GM10266 (cell line): ENCODE measurements at regions not wholly inside any gene's neighbourhood (a gene's known extent, or its start where the extent isn't known, plus 50 kb on each side); places are given as distances from the start of the nearest gene placed in this dataset.

Experiments
- DNase-seq: peaks from one replicate; pipeline ENCODE4 v3.0.0; 2012; ENCODE audit errors: extremely low spot score
- TF ChIP-seq, protein P1 (sequence below): IDR thresholded peaks from 2 replicates; pipeline ENCODE4 v1.5.1; 2012; ENCODE audit warnings: mild to moderate bottlenecking, low read depth; ENCODE audit not compliant: control insufficient read depth, insufficient read depth; ENCODE audit errors: missing control alignments

DNA sequence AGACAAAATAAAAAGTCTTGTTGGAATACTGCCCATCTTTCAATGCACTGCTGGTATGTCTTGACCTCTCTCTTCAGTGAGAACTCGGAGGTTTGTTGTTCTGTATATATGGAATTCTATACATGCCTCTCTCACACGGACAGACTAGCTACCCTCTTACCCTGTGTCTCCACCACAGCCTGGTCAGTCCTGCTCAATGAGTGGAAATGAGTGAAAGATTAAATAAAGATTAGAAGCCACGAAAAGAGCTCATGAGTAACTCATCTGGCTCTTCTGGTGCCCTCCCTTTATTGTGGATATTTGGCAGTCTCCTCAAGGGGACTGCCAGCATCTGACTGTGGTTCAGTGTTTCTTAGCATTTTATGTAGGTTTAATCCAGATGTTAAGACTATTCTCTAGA lies 262.8 kb upstream of the MAP3K7 start:
- TF ChIP-seq, protein P1, sequence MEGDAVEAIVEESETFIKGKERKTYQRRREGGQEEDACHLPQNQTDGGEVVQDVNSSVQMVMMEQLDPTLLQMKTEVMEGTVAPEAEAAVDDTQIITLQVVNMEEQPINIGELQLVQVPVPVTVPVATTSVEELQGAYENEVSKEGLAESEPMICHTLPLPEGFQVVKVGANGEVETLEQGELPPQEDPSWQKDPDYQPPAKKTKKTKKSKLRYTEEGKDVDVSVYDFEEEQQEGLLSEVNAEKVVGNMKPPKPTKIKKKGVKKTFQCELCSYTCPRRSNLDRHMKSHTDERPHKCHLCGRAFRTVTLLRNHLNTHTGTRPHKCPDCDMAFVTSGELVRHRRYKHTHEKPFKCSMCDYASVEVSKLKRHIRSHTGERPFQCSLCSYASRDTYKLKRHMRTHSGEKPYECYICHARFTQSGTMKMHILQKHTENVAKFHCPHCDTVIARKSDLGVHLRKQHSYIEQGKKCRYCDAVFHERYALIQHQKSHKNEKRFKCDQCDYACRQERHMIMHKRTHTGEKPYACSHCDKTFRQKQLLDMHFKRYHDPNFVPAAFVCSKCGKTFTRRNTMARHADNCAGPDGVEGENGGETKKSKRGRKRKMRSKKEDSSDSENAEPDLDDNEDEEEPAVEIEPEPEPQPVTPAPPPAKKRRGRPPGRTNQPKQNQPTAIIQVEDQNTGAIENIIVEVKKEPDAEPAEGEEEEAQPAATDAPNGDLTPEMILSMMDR = no peak
- no peak for DNase-seq

DNA sequence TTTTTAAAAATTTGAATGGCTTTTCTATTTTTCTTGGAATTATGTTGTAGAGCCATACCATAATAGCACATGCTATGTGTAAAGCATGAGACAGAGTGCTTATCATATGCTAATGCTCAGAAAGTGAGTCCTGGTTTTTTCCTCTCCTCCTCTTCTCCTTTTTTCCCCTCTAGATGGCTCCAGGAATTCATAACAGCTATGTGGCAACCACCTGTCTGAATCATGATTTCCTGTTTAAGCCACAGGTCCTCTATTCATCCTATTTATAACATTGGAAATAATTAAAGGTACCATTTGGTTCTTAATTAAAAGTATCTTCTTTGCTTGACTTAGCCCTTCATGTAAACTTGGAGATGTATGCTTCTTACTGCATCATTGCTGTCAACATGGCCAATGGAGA lies 260.0 kb upstream of the MAP3K7 start:
- DNase-seq = no peak
- TF ChIP-seq, protein P1 = no peak

DNA sequence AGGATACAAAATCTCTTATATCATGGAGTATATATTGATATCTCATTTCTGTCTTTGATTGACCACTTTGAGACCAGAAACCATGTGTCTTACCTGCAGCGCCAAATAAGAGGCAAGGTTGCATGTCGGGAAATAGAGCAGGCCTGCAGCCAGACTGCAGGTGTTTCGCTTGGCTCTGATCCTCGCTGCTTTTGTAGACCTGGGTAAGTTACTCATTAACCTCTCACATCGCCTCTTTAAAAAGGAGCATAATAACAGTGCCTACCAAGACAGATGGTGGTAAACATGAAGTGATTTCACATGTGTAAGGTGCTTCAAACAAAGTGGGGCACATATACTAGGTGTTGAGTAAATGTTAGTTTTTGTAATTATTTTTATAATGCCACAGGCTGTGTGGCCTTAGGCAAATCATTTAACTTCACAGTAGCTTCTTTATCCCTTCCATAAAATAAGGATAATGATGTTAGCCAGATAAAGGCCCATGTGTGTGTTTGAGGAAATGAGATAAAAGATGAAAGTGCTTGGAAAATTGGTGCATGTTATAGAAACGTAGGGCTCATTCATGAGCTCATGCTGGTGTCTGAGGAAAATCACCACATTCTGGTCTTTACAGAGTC lies 248.8 kb upstream of the MAP3K7 start:
- DNase-seq = no peak
- TF ChIP-seq, protein P1 = no peak

DNA sequence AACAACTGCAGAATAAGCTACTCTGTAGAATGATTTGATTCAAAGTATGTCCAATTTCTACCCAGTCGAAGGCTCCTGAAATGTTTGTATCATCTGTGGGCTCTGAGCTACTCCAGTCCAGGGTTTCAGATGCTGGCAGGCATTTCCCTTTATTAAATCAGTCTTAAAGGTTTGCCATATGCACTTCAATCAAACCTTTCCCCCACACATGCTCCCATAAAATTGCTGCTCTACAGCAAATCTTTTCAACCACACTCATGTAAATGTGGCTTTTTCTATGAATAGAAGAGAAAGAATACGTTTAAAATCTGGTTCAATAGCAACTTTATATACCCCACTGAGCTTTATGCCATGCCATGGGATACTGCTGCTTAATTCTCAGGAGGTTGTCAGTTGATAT lies 242.4 kb upstream of the MAP3K7 start:
- TF ChIP-seq, protein P1 = no peak
- DNase-seq = no peak

DNA sequence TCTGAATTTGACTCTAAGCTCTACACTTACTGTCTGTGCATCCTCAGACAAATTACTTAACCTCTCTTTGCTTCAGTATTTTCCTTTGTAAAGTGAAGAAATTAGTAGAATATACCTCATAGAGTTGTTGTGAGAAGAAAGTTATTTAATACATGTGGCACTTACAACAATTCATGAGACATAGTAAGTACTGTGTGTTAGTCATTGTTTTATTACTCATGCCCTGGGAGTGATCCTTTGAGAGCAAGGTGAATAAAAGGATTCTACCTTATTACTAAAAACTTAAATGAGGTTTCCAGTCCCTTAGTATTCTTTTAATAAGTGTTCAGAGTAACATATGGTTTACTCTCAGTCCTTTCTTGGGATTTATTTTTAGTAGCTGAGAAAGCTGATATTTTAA lies 233.6 kb upstream of the MAP3K7 start:
- TF ChIP-seq, protein P1 = no peak
- no peak for DNase-seq

DNA sequence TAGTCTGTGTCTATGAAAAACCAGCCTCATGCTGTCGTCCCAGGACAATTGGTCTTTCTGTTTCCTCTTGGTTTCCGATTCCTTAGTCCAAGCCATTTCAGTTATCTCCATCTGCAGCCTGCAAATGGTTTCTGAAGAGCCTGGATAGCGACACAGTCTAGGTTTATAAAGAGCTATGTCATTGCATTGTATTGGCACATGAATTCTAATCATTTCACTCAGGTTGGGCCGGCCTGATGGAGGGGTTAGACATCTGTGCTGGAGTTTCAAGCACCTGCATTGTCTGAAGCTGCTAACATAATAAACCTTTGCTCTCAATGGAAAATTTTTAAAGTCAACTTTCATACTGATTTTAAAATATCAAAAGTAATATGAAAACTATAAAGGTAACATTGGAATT lies 232.6 kb upstream of the MAP3K7 start:
- no peak for DNase-seq
- TF ChIP-seq, protein P1 = no peak

DNA sequence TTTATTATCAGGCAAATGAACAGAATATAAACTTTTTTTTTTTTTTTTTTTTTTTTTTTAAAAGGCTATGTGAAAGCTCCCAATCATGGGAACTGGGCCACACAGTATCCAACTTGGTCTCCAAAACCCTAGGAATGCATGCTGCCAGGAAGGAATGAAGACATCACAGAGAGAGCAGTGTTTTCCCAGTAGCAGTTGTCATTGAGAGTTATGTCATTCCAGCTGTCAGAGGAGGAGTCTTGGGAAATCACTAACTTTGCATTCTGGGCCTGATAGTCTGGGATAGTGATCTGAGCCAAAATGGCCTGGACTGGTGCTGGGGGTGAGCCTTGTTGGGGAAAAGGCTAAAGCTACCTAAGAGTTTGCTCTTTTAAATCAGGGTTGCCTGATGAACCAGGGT lies 231.3 kb upstream of the MAP3K7 start:
- DNase-seq = no peak
- TF ChIP-seq, protein P1 = no peak
